ENCODE measurements at regions not wholly inside any gene's neighbourhood (a gene's known extent, or its start where the extent isn't known, plus 50 kb on each side); places are given as distances from the start of the nearest gene placed in this dataset.
A peak's percentile ranks its signal among the peaks of the same experiment; 100 is the strongest.

DNA sequence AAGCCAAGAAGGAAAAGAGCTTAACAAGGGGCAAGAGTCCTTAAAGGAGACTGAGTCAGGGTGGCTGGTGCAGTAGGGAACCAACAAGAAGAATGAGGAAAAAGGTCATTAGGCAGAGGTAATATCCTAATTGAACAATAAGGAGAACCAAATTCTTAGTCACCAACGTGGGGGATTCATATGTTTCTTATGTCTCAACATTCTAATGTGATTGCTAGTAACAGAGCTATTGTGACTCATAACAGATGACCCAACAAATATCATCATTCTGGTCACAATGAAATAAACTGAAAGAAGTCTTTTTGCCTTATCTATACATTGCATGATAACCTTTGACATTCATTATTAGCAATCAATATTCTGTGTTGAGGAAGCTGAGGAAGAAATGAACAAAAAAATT is 101.6 kb downstream of the RAP2A start:
- DNase-seq (ENCODE audit: low read depth): peak; percentile 54
- H3K4me3 ChIP-seq (replicated peaks; ENCODE audit: low read depth, low read length): no peak overlapping the region
- TF ChIP-seq, protein P1, sequence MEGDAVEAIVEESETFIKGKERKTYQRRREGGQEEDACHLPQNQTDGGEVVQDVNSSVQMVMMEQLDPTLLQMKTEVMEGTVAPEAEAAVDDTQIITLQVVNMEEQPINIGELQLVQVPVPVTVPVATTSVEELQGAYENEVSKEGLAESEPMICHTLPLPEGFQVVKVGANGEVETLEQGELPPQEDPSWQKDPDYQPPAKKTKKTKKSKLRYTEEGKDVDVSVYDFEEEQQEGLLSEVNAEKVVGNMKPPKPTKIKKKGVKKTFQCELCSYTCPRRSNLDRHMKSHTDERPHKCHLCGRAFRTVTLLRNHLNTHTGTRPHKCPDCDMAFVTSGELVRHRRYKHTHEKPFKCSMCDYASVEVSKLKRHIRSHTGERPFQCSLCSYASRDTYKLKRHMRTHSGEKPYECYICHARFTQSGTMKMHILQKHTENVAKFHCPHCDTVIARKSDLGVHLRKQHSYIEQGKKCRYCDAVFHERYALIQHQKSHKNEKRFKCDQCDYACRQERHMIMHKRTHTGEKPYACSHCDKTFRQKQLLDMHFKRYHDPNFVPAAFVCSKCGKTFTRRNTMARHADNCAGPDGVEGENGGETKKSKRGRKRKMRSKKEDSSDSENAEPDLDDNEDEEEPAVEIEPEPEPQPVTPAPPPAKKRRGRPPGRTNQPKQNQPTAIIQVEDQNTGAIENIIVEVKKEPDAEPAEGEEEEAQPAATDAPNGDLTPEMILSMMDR (IDR thresholded peaks at IDR 0.05; ENCODE audit: low read length, missing control alignments): no peak

DNA sequence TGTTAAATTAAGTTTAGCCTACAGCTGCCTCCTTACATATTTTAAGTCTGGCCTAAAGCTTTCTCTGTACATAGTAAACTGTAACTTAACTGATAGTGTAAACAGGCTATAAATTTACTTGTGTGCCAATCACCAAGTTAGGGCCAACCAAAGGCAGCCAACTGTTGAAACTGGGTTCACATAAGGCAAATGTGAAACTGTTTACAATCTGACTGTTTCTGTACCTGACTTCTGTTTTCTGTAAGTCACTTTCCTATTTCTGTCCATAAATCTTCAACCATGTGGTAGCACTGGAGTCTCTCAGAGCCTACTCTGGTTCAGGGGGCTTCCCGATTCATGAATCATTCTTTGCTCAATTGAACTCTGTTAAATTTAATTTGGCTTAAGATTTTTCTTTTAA is 103.1 kb downstream of the RAP2A start:
- H3K4me3 ChIP-seq (replicated peaks; ENCODE audit: low read depth, low read length): no peak overlapping the region
- no peak for DNase-seq (ENCODE audit: low read depth)
- TF ChIP-seq, protein P1 (IDR thresholded peaks at IDR 0.05; ENCODE audit: low read length, missing control alignments): no peak

DNA sequence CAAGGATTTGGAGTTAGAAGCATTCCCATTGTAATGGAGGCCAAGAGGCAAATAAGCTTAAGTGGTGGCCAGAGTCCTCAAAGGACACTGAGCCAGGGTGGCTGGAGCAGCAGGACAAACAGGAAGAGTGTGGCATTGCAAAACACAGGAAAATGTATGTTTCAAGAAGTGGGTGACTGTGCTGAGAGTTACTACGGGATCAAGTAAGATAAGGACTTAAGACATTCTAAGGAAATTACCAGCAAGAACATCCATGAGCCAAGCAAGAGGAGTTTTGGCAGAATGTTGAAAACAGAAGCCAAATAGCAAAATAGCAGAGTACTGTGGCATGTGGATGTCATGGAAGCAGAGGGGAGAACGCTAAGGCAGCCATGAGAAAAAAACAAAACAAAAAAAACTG is 104.2 kb downstream of the RAP2A start:
- no peak overlapping the region for H3K4me3 ChIP-seq (replicated peaks; ENCODE audit: low read depth, low read length)
- TF ChIP-seq, protein P1 (IDR thresholded peaks at IDR 0.05; ENCODE audit: low read length, missing control alignments): no peak
- DNase-seq (ENCODE audit: low read depth): peak; percentile 49

- H3K4me3 ChIP-seq (replicated peaks; ENCODE audit: low read depth, low read length): no peak overlapping the region
- DNase-seq (ENCODE audit: low read depth): peak; percentile 48
- TF ChIP-seq, protein P1 (IDR thresholded peaks at IDR 0.05; ENCODE audit: low read length, missing control alignments): no peak
These were observed 106.0 kb downstream of the RAP2A start for GRCh38 chr13:97539651-97540610.

- DNase-seq (ENCODE audit: low read depth): peak; percentile 67
These were observed 106.7 kb downstream of the RAP2A start for GRCh38 chr13:97540696-97541095.

GRCh38 chr13:97542102-97542685 is 108.2 kb downstream of the RAP2A start:
- H3K4me3 ChIP-seq (replicated peaks; ENCODE audit: low read depth, low read length): no peak overlapping the region
- peak; percentile 12 for DNase-seq (ENCODE audit: low read depth)

More at GRCh38 chr13:97540696-97541095, 106.7 kb downstream of the RAP2A start:
- TF ChIP-seq, protein P1 (IDR thresholded peaks at IDR 0.05; ENCODE audit: low read length, missing control alignments): no peak
- H3K4me3 ChIP-seq (replicated peaks; ENCODE audit: low read depth, low read length): no peak overlapping the region

More at GRCh38 chr13:97542102-97542685, 108.2 kb downstream of the RAP2A start:
- TF ChIP-seq, protein P1 (IDR thresholded peaks at IDR 0.05; ENCODE audit: low read length, missing control alignments): no peak
